Liver (tissue), 3 donors: ENCODE measurements at regions not wholly inside any gene's neighbourhood (a gene's known extent, or its start where the extent isn't known, plus 50 kb on each side); places are given as distances from the start of the nearest gene placed in this dataset.

Source experiments
- CTCF ChIP-seq: fragments of 150-350 bp; IDR thresholded peaks from 2 replicates; pipeline ENCODE4 v1.5.1; 2017; ENCODE audit warnings: improper control_type of control experiment, low read depth, low read length; ENCODE audit not compliant: missing input control
- SP1 ChIP-seq: IDR thresholded peaks from 2 replicates; pipeline ENCODE4 v1.6.1; 2018; ENCODE audit warnings: antibody characterized with exemption, mild to moderate bottlenecking
- TF ChIP-seq, protein P1 (sequence below): IDR thresholded peaks from 2 replicates; pipeline ENCODE4 v1.6.1; 2016; ENCODE audit warnings: antibody characterized with exemption, mild to moderate bottlenecking
- donor health status: healthy.
- donor health status: healthy.

DNA sequence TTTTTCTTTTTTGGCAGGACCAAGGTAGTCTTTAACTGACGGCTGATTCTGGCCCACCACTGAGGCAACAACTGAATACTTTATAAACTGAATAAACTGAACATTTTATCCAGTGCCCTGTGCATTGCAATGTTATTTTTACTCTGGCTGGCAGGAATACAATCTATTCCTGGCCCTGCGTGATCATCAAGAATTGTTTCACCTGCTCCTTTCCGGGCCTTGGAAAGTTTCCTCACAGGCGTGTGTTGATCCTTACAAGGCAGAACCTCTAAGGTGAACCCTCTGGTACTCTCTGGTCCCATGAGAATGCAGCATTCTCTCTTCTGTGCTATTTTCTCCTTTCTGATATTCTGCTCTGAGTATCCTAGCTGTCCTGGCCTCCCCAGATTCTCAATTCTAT is 113.7 kb upstream of the KLHL29 start:
- no peak for TF ChIP-seq CTCF
- TF ChIP-seq, protein P1, sequence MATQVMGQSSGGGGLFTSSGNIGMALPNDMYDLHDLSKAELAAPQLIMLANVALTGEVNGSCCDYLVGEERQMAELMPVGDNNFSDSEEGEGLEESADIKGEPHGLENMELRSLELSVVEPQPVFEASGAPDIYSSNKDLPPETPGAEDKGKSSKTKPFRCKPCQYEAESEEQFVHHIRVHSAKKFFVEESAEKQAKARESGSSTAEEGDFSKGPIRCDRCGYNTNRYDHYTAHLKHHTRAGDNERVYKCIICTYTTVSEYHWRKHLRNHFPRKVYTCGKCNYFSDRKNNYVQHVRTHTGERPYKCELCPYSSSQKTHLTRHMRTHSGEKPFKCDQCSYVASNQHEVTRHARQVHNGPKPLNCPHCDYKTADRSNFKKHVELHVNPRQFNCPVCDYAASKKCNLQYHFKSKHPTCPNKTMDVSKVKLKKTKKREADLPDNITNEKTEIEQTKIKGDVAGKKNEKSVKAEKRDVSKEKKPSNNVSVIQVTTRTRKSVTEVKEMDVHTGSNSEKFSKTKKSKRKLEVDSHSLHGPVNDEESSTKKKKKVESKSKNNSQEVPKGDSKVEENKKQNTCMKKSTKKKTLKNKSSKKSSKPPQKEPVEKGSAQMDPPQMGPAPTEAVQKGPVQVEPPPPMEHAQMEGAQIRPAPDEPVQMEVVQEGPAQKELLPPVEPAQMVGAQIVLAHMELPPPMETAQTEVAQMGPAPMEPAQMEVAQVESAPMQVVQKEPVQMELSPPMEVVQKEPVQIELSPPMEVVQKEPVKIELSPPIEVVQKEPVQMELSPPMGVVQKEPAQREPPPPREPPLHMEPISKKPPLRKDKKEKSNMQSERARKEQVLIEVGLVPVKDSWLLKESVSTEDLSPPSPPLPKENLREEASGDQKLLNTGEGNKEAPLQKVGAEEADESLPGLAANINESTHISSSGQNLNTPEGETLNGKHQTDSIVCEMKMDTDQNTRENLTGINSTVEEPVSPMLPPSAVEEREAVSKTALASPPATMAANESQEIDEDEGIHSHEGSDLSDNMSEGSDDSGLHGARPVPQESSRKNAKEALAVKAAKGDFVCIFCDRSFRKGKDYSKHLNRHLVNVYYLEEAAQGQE = no peak
- TF ChIP-seq SP1 = no peak
